Fibroblast of lung (primary cell): ENCODE measurements at regions not wholly inside any gene's neighbourhood (a gene's known extent, or its start where the extent isn't known, plus 50 kb on each side); places are given as distances from the start of the nearest gene placed in this dataset.

Experiments
- CTCF ChIP-seq, 2 donors: IDR thresholded peaks in 1 of 2; conservative IDR thresholded peaks in 1 of 2; 1 replicate in 1 of 2; 2 replicates in 1 of 2; pipeline ENCODE4 v1.5.1; 2011 to 2012; ENCODE audit warnings: low read length in 2 of 2, control low read depth in 1 of 2, inconsistent platforms in 1 of 2, low read depth in 1 of 2, mild to moderate bottlenecking in 1 of 2
- EZH2 ChIP-seq: IDR thresholded peaks from 2 replicates; pipeline ENCODE4 v1.5.1; 2012; ENCODE audit warnings: low read length, control low read depth, mild to moderate bottlenecking; ENCODE audit errors: missing control alignments

GRCh38 chr4:3656416-3657356 is 109.5 kb upstream of the ADRA2C start:
- TF ChIP-seq CTCF (conservative IDR thresholded peaks at IDR 0.05 in 1 of 2, IDR thresholded peaks at IDR 0.05 in 1 of 2; ENCODE audit: low read depth in 1 of 2, low read length in 2 of 2) (no peak), EZH2 (no peak)
